ENCODE measurements at regions not wholly inside any gene's neighbourhood (a gene's known extent, or its start where the extent isn't known, plus 50 kb on each side); places are given as distances from the start of the nearest gene placed in this dataset.
"Not testable (repeated sequence)": the region's sequence is repeated elsewhere in the genome, so short reads cannot be mapped to it uniquely, and the experiment has no call there.

GRCh38 chr2:149719695-149720094, 132.1 kb upstream of the MMADHC start:
- in situ Hi-C loops (cut with HindIII; ENCODE audit: low pct_ligation_motif_present, low pct_unique_long_range_greater_than_20kb, low sequenced_read_pairs): no loop called here
- no peak for DNase-seq

- DNase-seq: no peak
Observed at GRCh38 chr2:149716687-149717086, 129.1 kb upstream of the MMADHC start.

GRCh38 chr2:149715894-149716293, 128.3 kb upstream of the MMADHC start:
- in situ Hi-C loops (cut with HindIII; ENCODE audit: low pct_ligation_motif_present, low pct_unique_long_range_greater_than_20kb, low sequenced_read_pairs): no loop called here

More at GRCh38 chr2:149716687-149717086, 129.1 kb upstream of the MMADHC start:
- in situ Hi-C loops (cut with HindIII; ENCODE audit: low pct_ligation_motif_present, low pct_unique_long_range_greater_than_20kb, low sequenced_read_pairs): no loop called here

GRCh38 chr2:149715005-149715592, 127.5 kb upstream of the MMADHC start:
- in situ Hi-C loops (cut with HindIII; ENCODE audit: low pct_ligation_motif_present, low pct_unique_long_range_greater_than_20kb, low sequenced_read_pairs): no loop called here
- DNase-seq: peak; percentile 40

More at GRCh38 chr2:149715894-149716293, 128.3 kb upstream of the MMADHC start:
- DNase-seq: no peak

- in situ Hi-C loops (cut with HindIII; ENCODE audit: low pct_ligation_motif_present, low pct_unique_long_range_greater_than_20kb, low sequenced_read_pairs): no loop called here
- DNase-seq: no peak
Observed at GRCh38 chr2:149709496-149710263, 122.1 kb upstream of the MMADHC start.

GRCh38 chr2:149703281-149703680, 115.7 kb upstream of the MMADHC start:
- in situ Hi-C loops (cut with HindIII; ENCODE audit: low pct_ligation_motif_present, low pct_unique_long_range_greater_than_20kb, low sequenced_read_pairs): no loop called here
- DNase-seq: no peak

- in situ Hi-C loops (cut with HindIII; ENCODE audit: low pct_ligation_motif_present, low pct_unique_long_range_greater_than_20kb, low sequenced_read_pairs): no loop called here
Observed at GRCh38 chr2:149702571-149702970, 115.0 kb upstream of the MMADHC start.

GRCh38 chr2:149701241-149701640, 113.7 kb upstream of the MMADHC start:
- no peak for DNase-seq
- in situ Hi-C loops (cut with HindIII; ENCODE audit: low pct_ligation_motif_present, low pct_unique_long_range_greater_than_20kb, low sequenced_read_pairs): no loop called here

More at GRCh38 chr2:149702571-149702970, 115.0 kb upstream of the MMADHC start:
- DNase-seq: no peak

GRCh38 chr2:149692961-149693396, 105.4 kb upstream of the MMADHC start:
- no peak for DNase-seq
- in situ Hi-C loops (cut with HindIII; ENCODE audit: low pct_ligation_motif_present, low pct_unique_long_range_greater_than_20kb, low sequenced_read_pairs): no loop called here

- no peak for DNase-seq
- in situ Hi-C loops (cut with HindIII; ENCODE audit: low pct_ligation_motif_present, low pct_unique_long_range_greater_than_20kb, low sequenced_read_pairs): no loop called here
Observed at GRCh38 chr2:149690825-149691224, 103.2 kb upstream of the MMADHC start.

- DNase-seq: no peak
- in situ Hi-C loops (cut with HindIII; ENCODE audit: low pct_ligation_motif_present, low pct_unique_long_range_greater_than_20kb, low sequenced_read_pairs): no loop called here
Observed at GRCh38 chr2:149687052-149687427, 99.5 kb upstream of the MMADHC start.

- in situ Hi-C loops (cut with HindIII; ENCODE audit: low pct_ligation_motif_present, low pct_unique_long_range_greater_than_20kb, low sequenced_read_pairs): no loop called here
- no peak for DNase-seq
Observed at GRCh38 chr2:149686136-149687051, 98.8 kb upstream of the MMADHC start.

GRCh38 chr2:149685401-149685800, 97.8 kb upstream of the MMADHC start:
- in situ Hi-C loops (cut with HindIII; ENCODE audit: low pct_ligation_motif_present, low pct_unique_long_range_greater_than_20kb, low sequenced_read_pairs); DNase-seq: not testable (repeated sequence)

- in situ Hi-C loops (cut with HindIII; ENCODE audit: low pct_ligation_motif_present, low pct_unique_long_range_greater_than_20kb, low sequenced_read_pairs): no loop called here
- no peak for DNase-seq
Observed at GRCh38 chr2:149679286-149679685, 91.7 kb upstream of the MMADHC start.

GRCh38 chr2:149677416-149677815, 89.8 kb upstream of the MMADHC start:
- no peak for DNase-seq
- in situ Hi-C loops (cut with HindIII; ENCODE audit: low pct_ligation_motif_present, low pct_unique_long_range_greater_than_20kb, low sequenced_read_pairs): no loop called here

GRCh38 chr2:149670086-149670485, 82.5 kb upstream of the MMADHC start:
- no peak for DNase-seq
- in situ Hi-C loops (cut with HindIII; ENCODE audit: low pct_ligation_motif_present, low pct_unique_long_range_greater_than_20kb, low sequenced_read_pairs): no loop called here

GRCh38 chr2:149666809-149667320, 79.3 kb upstream of the MMADHC start:
- in situ Hi-C loops (cut with HindIII; ENCODE audit: low pct_ligation_motif_present, low pct_unique_long_range_greater_than_20kb, low sequenced_read_pairs): no loop called here

GRCh38 chr2:149664896-149665295, 77.3 kb upstream of the MMADHC start:
- in situ Hi-C loops (cut with HindIII; ENCODE audit: low pct_ligation_motif_present, low pct_unique_long_range_greater_than_20kb, low sequenced_read_pairs): no loop called here
- no peak for DNase-seq

More at GRCh38 chr2:149666809-149667320, 79.3 kb upstream of the MMADHC start:
- DNase-seq: no peak

- DNase-seq: no peak
- in situ Hi-C loops (cut with HindIII; ENCODE audit: low pct_ligation_motif_present, low pct_unique_long_range_greater_than_20kb, low sequenced_read_pairs): no loop called here
Observed at GRCh38 chr2:149662556-149662955, 75.0 kb upstream of the MMADHC start.

Data from ACHN (cell line).